Thymus (tissue), 11 donors: ENCODE measurements at regions not wholly inside any gene's neighbourhood (a gene's known extent, or its start where the extent isn't known, plus 50 kb on each side); places are given as distances from the start of the nearest gene placed in this dataset.

ENCODE experiments used
- DNase-seq, 9 donors: peaks; one replicate each; pipeline ENCODE4 v3.0.0-alpha.2; 2013; ENCODE audit warnings: low spot score in 9 of 9, low read depth in 6 of 9, missing footprints in 1 of 9
- H3K27ac ChIP-seq, 2 donors: one replicate each; pipeline ENCODE4 v1.5.1; 2013; ENCODE audit warnings: control low read depth in 1 of 2, low read depth in 1 of 2, low read length in 1 of 2, mild to moderate bottlenecking in 1 of 2, moderate library complexity in 1 of 2
- H3K27me3 ChIP-seq, 2 donors: one replicate each; pipeline ENCODE4 v1.5.1; 2013; ENCODE audit warnings: low read length in 1 of 2; ENCODE audit not compliant: control insufficient read depth in 2 of 2, insufficient read depth in 1 of 2
- H3K36me3 ChIP-seq, 2 donors: one replicate each; pipeline ENCODE4 v1.5.1; 2013; ENCODE audit warnings: low read length in 1 of 2, mild to moderate bottlenecking in 1 of 2, moderate library complexity in 1 of 2; ENCODE audit not compliant: control insufficient read depth in 2 of 2, insufficient read depth in 2 of 2
- H3K4me1 ChIP-seq, 2 donors: one replicate each; pipeline ENCODE4 v1.5.1; 2013; ENCODE audit warnings: low read length in 2 of 2; ENCODE audit not compliant: control insufficient read depth in 2 of 2, insufficient read depth in 2 of 2
- H3K4me3 ChIP-seq, 2 donors: one replicate each; pipeline ENCODE4 v1.5.1; 2013; ENCODE audit warnings: low read length in 2 of 2, control low read depth in 1 of 2, mild to moderate bottlenecking in 1 of 2
- H3K9me3 ChIP-seq, 2 donors: one replicate each; pipeline ENCODE4 v1.5.1; 2013; ENCODE audit warnings: low read length in 1 of 2, mild to moderate bottlenecking in 1 of 2; ENCODE audit not compliant: control insufficient read depth in 2 of 2, insufficient read depth in 1 of 2
- WGBS: extraction: QIAGEN DNeasy Blood & Tissue Kit; methylation state at CpG from one replicate; pipeline ENCODE4 v1.1.7; 2013; 5-methylcytosine and 5-hydroxymethylcytosine counted together
- donor health status: healthy.

DNA sequence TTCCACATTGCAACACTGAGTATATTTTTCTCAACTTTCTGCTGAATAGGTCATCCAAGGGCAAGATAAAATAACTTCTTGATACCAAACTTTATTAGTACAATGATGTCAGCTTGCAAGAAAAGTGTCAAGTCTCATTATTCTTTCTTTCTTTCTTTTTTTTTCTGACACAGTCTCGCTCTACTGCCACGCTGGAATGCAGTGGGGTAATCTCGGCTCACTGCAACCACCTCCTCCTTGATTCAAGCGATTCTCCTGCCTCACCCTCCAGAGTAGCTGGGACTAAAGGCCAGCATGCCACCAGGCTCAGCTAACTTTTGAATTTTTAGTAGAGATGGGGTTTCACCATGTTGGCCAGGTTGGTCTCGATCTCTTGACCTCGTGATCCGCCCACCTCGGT lies 523.4 kb downstream of the FSCB start:
- no peak overlapping the region for H3K4me3 ChIP-seq
- no peak overlapping the region for H3K27ac ChIP-seq
- 90% methylated on average over 8 of the region's 8 CpGs for WGBS
- no peaks in the 10 kb centered on the region for H3K36me3 ChIP-seq
- no peaks in the 10 kb centered on the region for H3K9me3 ChIP-seq
- no peak for DNase-seq
- H3K4me1 ChIP-seq: no peaks in the 10 kb centered on the region
- no peaks in the 10 kb centered on the region for H3K27me3 ChIP-seq

- DNase-seq: no peak
- Histone ChIP-seq H3K4me3 (no peak overlapping the region), H3K36me3 (no peaks in the 10 kb centered on the region), H3K27ac (no peak overlapping the region), H3K27me3 (no peaks in the 10 kb centered on the region), H3K4me1 (no peaks in the 10 kb centered on the region), H3K9me3 (no peaks in the 10 kb centered on the region)
- WGBS: 91% methylated on average over 3 of the region's 3 CpGs
Measured at GRCh38 chr14:43981135-43981768, 525.8 kb downstream of the FSCB start.

- no peak for DNase-seq
Measured at GRCh38 chr14:43956741-43957140, 550.3 kb downstream of the FSCB start.

GRCh38 chr14:43949400-43949799 lies 557.7 kb downstream of the FSCB start:
- WGBS: 76% methylated on average over 3 of the region's 3 CpGs

More at GRCh38 chr14:43956741-43957140, 550.3 kb downstream of the FSCB start:
- Histone ChIP-seq H3K27ac (no peak overlapping the region), H3K27me3 (no peaks in the 10 kb centered on the region), H3K36me3 (no peaks in the 10 kb centered on the region), H3K4me1 (no peaks in the 10 kb centered on the region), H3K9me3 (no peaks in the 10 kb centered on the region), H3K4me3 (no peak overlapping the region)
- 92% methylated on average over 5 of the region's 5 CpGs for WGBS

DNA sequence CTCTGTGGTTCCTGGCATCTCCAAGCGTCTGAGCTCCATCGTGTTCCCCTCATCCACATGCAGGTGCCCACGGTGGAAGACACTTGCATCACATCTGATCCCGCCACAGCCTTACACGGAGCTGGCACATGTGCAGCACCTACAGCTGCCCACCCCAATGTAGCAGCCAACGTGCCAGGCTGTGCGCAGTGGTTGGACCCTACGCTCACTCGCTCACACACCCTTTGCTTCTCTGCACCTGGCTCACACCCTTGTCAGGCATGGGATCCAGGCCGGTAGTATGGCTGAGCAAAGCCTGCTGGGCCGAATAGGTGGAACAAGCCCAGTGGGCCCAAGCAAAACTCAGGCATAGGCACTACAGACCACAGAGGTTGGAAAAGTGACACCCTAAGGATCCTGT lies 567.2 kb downstream of the FSCB start:
- no peaks in the 10 kb centered on the region for H3K36me3 ChIP-seq
- no peak overlapping the region for H3K4me3 ChIP-seq
- H3K9me3 ChIP-seq: peaks cover 0 to 19% of the 10 kb centered on the region in 2 donors
- no peaks in the 10 kb centered on the region for H3K4me1 ChIP-seq
- H3K27me3 ChIP-seq: no peaks in the 10 kb centered on the region
- 89% methylated on average over 11 of the region's 11 CpGs for WGBS
- no peak for DNase-seq
- H3K27ac ChIP-seq: no peak overlapping the region

More at GRCh38 chr14:43949400-43949799, 557.7 kb downstream of the FSCB start:
- no peak for DNase-seq
- no peaks in the 10 kb centered on the region for H3K27me3 ChIP-seq
- H3K4me1 ChIP-seq: no peaks in the 10 kb centered on the region
- H3K27ac ChIP-seq: no peak overlapping the region
- H3K9me3 ChIP-seq: no peaks in the 10 kb centered on the region
- no peak overlapping the region for H3K4me3 ChIP-seq
- H3K36me3 ChIP-seq: no peaks in the 10 kb centered on the region

DNA sequence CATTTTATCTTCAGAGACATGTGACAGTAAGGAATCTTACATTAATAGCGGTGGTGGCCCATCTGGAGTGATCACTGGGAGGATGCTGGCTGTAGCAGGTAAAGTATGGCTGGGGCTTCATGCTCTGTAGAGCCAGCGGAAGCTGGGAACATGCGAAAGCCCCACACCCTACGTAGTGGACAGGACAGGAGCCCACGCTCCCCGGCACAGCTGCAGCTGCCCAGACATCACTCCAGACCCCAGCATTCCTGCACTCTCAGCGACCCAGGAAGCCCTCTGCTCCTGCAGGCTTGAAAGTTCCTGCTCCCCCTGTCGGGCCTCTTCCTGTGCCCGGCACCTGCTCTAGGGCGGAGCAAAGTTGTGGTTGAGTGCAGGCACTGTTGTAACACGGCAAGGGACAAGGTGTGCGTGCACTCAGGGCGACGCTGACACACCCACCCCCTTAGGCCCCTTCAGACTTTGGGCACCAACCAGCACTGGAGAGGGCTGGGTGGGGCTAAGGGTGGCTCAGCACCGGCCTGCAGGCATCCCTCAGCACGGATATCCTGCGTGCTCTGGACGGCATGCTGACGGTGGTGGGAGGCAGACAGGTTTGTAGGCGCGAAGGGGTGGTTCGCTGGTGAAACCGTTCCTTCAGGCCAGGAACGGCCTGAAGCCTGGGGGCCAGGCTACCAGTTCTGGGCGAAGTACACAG lies 568.3 kb downstream of the FSCB start:
- DNase-seq: no peak
- Histone ChIP-seq H3K9me3 (peaks cover 0 to 19% of the 10 kb centered on the region in 2 donors), H3K4me3 (no peak overlapping the region), H3K27ac (no peak overlapping the region), H3K4me1 (no peaks in the 10 kb centered on the region), H3K36me3 (no peaks in the 10 kb centered on the region), H3K27me3 (no peaks in the 10 kb centered on the region)
- 86% methylated on average over 25 of the region's 25 CpGs for WGBS

GRCh38 chr14:43937001-43937400 lies 570.1 kb downstream of the FSCB start:
- no peak for DNase-seq
- H3K27ac ChIP-seq: no peak overlapping the region
- no peaks in the 10 kb centered on the region for H3K4me1 ChIP-seq
- H3K9me3 ChIP-seq: peaks cover 0 to 19% of the 10 kb centered on the region in 2 donors
- no peak overlapping the region for H3K4me3 ChIP-seq
- no peaks in the 10 kb centered on the region for H3K36me3 ChIP-seq
- WGBS: 95% methylated on average over 2 of the region's 2 CpGs
- H3K27me3 ChIP-seq: no peaks in the 10 kb centered on the region

- 82% methylated on average over 1 of the region's 1 CpG for WGBS
Measured at GRCh38 chr14:43934102-43934501, 573.0 kb downstream of the FSCB start.

GRCh38 chr14:43914041-43914693 lies 592.9 kb downstream of the FSCB start:
- Histone ChIP-seq H3K9me3 (peaks cover 0 to 11% of the 10 kb centered on the region in 2 donors), H3K27ac (no peak overlapping the region), H3K27me3 (no peaks in the 10 kb centered on the region), H3K36me3 (no peaks in the 10 kb centered on the region), H3K4me3 (no peak overlapping the region), H3K4me1 (no peaks in the 10 kb centered on the region)
- WGBS: 90% methylated on average over 4 of the region's 4 CpGs
- DNase-seq: no peak

More at GRCh38 chr14:43934102-43934501, 573.0 kb downstream of the FSCB start:
- no peak for DNase-seq
- Histone ChIP-seq H3K9me3 (peaks cover 0 to 9% of the 10 kb centered on the region in 2 donors), H3K27ac (no peak overlapping the region), H3K4me3 (no peak overlapping the region), H3K36me3 (no peaks in the 10 kb centered on the region), H3K4me1 (no peaks in the 10 kb centered on the region), H3K27me3 (no peaks in the 10 kb centered on the region)
